ENCODE measurements at regions not wholly inside any gene's neighbourhood (a gene's known extent, or its start where the extent isn't known, plus 50 kb on each side); places are given as distances from the start of the nearest gene placed in this dataset.

- no peak for DNase-seq
Observed at GRCh38 chr9:118426772-118427171, 722.6 kb downstream of the TLR4 start.

- DNase-seq: no peak
Observed at GRCh38 chr9:118438810-118439209, 734.6 kb downstream of the TLR4 start.

- DNase-seq: no peak
Observed at GRCh38 chr9:118439441-118439840, 735.2 kb downstream of the TLR4 start.

GRCh38 chr9:118444403-118444802 lies 740.2 kb downstream of the TLR4 start:
- DNase-seq: no peak

- DNase-seq: no peak
Observed at GRCh38 chr9:118446943-118447639, 742.9 kb downstream of the TLR4 start.

GRCh38 chr9:118449554-118449953 lies 745.4 kb downstream of the TLR4 start:
- no peak for DNase-seq

GRCh38 chr9:118455259-118455658 lies 751.1 kb downstream of the TLR4 start:
- no peak for DNase-seq

GRCh38 chr9:118455788-118456187 lies 751.6 kb downstream of the TLR4 start:
- DNase-seq: no peak

GRCh38 chr9:118457171-118458000 lies 753.2 kb downstream of the TLR4 start:
- DNase-seq: no peak

- no peak for DNase-seq
Observed at GRCh38 chr9:118459913-118460312, 755.7 kb downstream of the TLR4 start.

GRCh38 chr9:118463419-118463818 lies 759.2 kb downstream of the TLR4 start:
- no peak for DNase-seq

GRCh38 chr9:118473521-118473920 lies 769.3 kb downstream of the TLR4 start:
- no peak for DNase-seq

- DNase-seq: no peak
Observed at GRCh38 chr9:118478752-118479151, 774.5 kb downstream of the TLR4 start.

- DNase-seq: no peak
Observed at GRCh38 chr9:118482306-118482705, 778.1 kb downstream of the TLR4 start.

- no peak for DNase-seq
Observed at GRCh38 chr9:118483677-118484076, 779.5 kb downstream of the TLR4 start.

- DNase-seq: no peak
Observed at GRCh38 chr9:118503236-118503635, 799.0 kb downstream of the TLR4 start.

GRCh38 chr9:118510711-118511110 lies 806.5 kb downstream of the TLR4 start:
- DNase-seq: no peak

GRCh38 chr9:118515947-118516346 lies 811.7 kb downstream of the TLR4 start:
- DNase-seq: no peak

- no peak for DNase-seq
Observed at GRCh38 chr9:118521261-118521660, 817.1 kb downstream of the TLR4 start.

- DNase-seq: no peak
Observed at GRCh38 chr9:118522093-118523028, 818.2 kb downstream of the TLR4 start.

GRCh38 chr9:118527261-118527660 lies 823.1 kb downstream of the TLR4 start:
- DNase-seq: no peak

GRCh38 chr9:118529210-118529609 lies 825.0 kb downstream of the TLR4 start:
- no peak for DNase-seq

- DNase-seq: no peak
Observed at GRCh38 chr9:118529624-118530214, 825.5 kb downstream of the TLR4 start.

All from NCI-H187 treated with DMSO at 0.1 percent for 48 hours (cell line).